HG03280 (cell line): ENCODE measurements at regions not wholly inside any gene's neighbourhood (a gene's known extent, or its start where the extent isn't known, plus 50 kb on each side); places are given as distances from the start of the nearest gene placed in this dataset.
"Not testable (repeated sequence)": the region's sequence is repeated elsewhere in the genome, so short reads cannot be mapped to it uniquely, and the experiment has no call there.

ENCODE experiments used
- ATAC-seq: cut with Tn5 transposase; IDR thresholded peaks from one replicate; pipeline ENCODE4 v1.9.1; 2021; ENCODE audit warnings: mild to moderate bottlenecking, moderate library complexity; ENCODE audit not compliant: unreplicated experiment

DNA sequence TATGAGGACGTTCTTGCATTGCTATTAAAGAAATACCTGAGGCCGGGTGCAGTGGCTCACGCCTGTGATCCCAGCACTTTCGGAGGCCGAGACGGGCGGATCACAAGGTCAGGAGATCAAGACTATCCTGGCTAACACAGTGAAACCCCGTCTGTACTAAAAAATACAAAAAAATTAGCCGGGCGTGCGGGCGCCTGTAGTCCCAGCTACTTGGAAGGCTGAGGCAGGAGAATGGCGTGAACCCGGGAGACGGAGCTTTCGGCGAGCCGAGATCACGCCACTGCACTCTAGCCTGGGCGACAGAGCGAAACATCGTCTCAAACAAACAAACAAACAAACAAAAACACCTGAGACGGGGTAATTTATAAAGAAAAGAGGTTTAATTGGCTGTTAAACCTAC lies 674.0 kb downstream of the BRINP1 start:
- ATAC-seq = not testable (repeated sequence)

DNA sequence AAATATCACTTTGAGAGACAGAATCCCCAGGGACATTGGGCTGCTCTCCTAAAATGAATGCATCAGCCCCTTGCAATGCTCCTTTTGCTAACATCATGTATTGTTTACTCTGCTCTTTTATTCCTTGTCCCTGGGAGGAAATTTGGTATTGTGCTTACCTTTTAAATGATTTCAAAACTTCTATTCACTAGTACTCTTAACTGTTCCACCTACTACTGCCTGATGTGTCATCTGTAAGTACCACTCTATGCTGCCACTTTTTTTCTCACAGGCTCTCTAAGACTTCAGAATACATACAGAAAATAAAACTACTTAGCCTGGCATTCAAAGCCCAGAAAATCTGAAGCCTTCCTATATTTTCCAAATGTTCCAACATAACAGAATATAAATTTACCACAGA lies 667.2 kb downstream of the BRINP1 start:
- ATAC-seq = no peak

DNA sequence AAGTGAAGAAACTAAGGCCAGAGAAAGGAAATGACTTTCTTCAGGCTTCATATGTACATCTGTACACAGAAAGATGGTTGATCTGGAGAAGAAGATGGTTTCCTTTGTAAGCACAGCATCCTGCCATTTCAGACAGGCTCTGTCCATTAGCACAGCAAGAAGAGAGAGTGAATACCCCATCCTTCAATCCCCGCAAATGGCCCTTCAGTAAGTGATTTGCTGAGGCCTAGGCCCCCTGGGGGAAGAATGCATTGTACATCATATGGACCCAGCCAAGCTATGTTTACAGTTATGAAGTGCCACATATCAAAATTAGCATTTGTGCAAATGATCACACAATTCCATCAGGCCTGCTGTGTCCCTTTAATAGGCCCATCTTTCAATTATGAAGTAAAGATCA lies 657.4 kb downstream of the BRINP1 start:
- no peak for ATAC-seq

DNA sequence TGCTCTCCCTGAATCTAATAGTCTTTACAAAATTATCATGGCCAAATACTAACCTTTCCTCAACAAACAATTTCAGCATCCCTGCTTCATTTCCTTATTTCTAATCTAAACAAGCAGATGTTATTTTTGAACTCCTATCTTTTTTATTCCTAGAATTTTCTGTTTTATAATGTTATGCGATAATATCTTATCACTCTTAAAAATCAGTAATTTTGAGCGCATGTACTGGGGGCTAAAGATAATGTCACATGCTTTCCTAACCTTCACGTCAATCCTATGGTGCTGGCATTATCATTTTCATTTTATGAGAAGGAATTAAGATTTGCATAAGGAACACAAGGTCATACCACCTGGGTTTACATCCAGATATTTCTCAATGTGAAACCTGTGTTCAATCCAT lies 648.0 kb downstream of the BRINP1 start:
- no peak for ATAC-seq

DNA sequence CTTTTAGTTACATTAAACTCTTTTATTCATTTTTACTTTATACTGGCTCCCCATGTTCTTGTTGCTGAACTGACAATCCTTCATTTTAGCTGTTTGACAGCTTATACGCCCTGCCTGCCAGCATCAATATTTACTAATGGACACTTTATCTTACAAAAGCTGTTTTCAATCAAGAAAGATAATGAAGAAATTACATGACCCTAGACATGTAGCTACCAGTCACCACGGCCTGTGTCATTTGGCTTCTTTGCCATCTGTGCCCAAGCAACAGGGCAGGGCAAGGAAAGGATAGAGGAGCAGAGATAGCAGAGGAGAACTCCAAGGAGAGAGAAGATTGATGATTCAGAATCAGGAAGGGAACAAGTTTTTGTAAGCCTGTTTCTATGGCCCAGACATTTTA lies 647.3 kb downstream of the BRINP1 start:
- ATAC-seq = no peak

DNA sequence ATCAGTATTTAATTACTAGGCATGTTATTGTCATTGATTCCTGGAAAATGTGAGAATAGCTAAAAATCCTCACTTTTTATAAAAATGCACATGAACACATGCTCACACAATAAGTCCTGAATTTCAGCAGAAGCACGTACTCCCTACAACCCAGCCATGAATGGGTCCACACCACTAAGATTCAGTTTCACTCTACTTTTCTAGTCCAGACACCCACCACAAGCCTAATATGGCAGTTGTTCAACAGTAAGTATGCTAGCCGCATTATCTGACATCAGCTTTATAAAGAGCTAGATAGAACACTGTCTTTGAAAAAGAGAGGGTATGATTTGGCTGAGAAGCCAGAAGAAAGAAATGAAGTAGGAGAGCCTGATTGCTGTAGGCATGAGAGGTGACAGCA lies 639.3 kb downstream of the BRINP1 start:
- ATAC-seq = no peak

DNA sequence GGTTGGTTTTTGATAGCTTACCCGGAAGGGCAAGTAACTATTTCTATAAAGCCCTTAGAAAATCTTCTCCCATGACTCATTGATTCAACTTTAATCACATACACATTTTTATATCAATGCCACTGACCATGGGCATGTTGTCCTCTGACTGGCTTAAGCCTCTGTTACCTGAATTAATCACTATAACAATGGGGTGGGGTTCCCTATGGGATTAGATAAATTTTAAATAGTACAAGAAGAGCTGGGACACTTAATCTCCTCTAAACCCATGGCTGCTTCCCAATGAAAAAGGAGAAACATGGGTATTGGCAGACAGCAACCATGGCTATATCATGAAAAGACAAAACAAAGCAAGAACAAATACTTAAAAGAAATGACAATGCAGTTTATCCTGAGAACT lies 636.2 kb downstream of the BRINP1 start:
- ATAC-seq = no peak

DNA sequence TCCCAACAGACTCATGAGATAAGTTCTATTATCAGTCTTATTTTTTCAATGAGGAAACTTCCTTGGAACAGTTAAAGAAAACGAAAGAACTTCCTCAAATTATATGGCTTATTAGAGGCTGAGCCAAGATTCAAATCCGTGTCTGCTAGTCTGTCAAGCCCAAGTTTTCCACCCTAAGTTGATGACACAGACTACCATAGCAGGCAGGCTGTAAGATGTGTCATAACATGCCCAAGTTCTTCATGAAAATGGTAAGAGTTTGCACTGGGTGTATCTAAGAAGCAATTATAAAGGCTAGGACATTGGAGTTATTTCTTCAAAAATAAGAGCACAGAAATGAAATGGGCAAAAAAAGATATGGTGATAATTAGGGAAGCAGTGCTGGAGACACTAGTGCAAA lies 634.5 kb downstream of the BRINP1 start:
- ATAC-seq = no peak

DNA sequence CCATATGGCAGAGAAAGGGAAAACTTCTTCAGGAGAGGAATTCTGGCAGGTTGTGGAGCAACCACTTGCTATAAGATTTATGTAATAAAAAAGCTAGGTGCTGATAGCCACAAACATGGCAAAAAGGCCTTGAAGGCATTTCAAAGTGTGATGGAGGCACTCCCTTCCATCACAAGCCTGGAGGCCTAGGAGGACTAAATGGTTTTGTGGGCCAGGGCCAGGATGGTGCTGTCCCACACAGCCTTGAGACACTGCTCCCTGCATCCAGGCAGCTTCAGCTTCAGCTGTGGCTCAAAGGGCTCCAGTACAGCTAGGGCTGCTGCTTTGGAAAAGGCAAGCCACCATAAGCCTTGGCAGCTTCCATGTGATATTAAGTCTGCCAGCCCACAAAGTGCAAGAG lies 632.8 kb downstream of the BRINP1 start:
- ATAC-seq = no peak

DNA sequence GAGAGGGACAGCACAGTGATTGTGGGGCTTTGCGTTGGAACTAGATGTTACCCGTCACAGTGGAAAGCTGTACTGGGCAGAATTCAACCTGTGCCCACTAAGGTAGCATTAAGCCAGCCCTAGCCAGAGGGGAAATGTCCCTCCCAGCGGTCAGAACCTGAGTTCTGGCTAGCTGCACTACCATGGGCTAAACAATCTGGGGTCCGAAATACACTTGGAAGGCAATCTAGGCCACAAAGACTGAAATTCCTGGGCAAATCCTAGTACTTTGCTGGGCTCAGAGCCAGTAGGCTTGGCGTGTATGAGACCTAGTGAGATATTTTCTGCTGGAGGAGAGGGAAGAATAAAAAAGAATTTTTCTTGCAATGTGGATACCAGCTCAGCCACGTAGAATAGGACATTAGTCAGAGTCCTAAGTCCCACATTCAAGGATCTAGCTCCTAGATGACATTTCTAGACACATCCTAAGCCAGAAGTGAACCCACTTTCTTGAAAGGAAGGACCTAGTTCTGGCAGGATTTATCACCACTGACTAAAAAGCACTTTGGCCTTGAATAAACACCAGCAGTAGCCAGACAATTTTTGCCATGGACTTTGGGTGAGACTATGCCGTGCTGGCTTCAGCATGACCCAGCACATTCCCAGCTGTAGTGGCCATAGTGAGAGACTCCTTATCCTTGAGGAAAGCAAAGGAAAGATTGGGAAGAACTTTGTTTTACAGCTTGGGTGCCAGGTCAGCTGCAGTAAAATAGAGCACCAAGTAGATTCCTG lies 618.0 kb downstream of the BRINP1 start:
- ATAC-seq = no peak

DNA sequence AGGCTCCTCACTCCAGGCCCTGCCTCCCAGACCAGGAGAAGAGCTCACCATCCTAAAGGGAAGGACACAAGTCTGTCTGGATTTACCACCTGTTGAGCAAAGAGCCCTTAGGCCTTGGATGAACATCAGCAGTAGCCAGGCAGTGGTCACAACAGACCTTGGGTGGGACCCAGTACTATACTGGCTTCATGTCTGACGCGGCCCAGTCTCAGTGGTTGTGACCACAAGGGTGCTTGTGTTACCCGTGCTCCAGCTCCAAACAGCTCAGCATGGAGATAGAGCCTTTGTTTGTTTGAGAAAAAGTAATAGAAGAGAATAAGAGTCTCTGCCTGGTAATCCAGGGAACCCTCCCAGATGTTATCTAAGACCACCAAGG lies 617.4 kb downstream of the BRINP1 start:
- no peak for ATAC-seq

DNA sequence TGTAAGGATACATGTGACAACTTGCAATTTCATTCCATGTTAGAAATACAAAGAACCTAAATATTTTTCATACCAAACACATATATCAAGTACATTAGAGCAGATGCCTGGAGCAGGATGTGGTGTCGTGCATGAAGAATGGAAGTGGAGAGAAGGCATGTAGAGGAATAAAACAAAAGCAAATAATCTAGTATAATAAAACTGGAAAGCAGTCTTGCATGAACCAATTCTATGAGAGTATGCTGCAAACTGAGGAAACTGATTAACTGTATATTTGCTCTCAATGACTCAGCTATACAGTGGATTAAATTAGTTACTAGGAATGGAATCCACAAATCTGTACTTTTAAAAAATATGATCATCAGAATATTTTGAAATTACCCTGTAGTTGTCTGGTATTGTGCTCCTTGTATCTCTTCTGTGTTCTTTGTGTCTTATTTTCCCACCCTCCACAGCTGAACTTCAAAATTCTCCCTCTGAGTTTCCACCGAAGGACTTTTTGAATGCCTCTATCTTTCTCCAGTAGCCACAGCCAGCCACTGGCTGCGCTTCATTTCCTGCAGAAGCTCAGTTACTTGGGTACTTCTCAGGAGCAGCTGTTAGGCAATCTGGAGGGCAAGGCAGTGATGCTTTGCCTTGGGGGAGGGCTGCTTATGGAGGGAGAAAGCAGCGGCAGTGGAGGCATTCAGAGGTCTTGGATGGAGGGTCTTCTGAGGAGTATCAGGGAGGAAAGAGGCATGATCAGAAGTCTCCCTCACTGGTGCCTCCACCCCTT lies 608.0 kb downstream of the BRINP1 start:
- ATAC-seq = no peak

DNA sequence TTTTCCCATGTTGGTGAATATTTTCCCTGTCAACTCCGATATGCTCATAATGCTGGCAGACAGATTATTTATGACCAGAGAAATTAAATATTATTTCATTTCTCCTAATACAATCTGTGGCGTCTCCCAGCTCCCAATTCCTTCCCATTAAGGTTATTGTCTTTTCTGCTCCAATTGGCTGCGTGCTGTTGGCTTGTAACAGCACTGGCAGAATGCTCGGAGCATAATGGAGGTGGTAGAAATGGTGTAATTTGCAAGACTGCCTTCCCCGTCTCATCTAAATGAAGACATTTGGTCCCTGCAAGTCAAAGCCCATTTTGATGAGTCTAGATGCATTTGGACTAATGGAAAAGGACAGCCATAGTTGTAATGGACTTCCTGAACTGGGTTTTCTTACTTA lies 601.7 kb downstream of the BRINP1 start:
- no peak for ATAC-seq

DNA sequence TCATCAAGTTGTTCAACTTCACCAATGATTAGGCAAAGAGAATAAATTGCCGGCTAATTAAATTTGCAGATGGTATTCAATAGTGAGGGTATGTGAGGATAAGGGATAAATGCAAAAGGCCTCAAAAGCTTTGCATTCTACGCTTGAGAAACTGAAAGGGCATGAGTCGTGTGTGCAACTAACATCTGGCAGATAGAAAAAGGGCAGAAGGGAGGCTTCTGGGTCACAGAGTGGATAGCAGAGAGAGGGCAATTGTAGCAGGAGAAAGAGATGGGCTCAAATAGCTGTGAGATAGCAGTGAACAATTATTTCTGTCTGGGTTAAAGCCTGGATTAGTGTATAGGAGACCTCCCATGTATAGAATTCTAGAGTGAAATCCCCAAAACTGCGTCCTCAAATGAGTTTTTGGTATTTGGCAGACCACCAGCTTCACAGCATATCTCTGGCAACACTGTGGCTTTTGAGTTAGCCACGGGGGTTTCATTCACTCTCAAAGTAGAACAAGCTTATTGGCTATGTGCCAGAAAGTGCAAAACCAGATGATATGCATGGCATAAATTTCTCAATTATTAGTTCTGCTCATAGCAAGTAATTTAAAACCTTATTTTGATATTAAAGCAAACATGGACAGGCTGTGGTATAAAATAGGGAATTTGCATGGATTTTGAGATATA lies 586.3 kb downstream of the BRINP1 start:
- no peak for ATAC-seq

DNA sequence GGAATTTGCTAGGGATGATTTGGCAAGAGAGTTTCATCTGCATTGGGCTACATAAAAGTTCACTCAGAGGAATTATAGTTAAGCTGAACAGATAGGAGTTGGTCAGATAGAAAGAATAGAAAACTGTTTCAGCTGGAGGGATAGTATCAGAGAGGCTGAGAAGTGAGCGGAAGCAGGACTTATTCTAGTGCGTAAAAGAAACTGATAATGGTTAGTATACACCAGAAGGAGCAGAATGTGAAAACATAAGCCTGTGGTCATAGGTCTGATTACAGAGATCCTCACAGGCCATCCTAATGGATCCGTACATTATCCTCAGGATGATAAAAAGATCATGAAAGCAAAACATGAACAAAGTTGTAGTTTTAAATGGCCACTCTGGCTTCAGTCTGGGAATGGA lies 585.2 kb downstream of the BRINP1 start:
- no peak for ATAC-seq

DNA sequence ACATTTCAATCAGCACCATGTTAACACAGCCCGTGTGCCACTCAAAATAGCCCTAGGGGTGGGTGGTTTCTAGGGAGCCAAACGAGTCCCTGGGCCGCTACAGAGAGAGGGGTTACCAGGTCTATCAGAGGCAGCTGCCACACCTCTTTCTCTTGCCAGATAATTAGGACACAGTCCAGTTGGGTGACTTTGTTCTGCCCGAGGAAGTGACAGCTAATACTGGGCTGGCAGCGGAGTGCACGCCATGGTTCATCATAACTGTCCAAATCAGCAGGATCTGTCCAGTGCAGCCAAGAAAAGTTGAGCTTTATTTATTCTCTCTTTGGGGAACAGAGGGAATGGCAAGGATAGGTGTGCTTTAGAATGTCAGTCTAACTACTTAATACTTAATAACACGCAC lies 583.8 kb downstream of the BRINP1 start:
- ATAC-seq = no peak

DNA sequence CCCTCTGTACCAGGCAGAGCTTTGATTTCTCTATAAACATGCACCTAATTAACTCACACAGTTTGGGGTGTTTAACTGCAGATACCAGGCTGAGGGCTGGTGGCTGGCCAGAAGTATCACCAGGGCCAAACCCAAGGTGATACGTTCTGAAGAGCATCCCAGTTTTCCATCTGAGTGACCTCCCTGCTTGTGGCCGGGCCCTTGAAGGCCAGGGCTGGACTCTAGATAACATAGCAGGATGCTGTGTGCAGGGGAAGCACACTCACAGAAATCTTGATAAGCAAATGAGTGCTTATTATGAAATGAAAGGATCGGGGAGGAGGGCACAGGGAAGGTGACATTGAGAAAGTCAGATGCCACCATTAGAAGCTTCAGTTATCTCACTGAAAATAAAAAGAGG lies 582.4 kb downstream of the BRINP1 start:
- ATAC-seq = no peak

DNA sequence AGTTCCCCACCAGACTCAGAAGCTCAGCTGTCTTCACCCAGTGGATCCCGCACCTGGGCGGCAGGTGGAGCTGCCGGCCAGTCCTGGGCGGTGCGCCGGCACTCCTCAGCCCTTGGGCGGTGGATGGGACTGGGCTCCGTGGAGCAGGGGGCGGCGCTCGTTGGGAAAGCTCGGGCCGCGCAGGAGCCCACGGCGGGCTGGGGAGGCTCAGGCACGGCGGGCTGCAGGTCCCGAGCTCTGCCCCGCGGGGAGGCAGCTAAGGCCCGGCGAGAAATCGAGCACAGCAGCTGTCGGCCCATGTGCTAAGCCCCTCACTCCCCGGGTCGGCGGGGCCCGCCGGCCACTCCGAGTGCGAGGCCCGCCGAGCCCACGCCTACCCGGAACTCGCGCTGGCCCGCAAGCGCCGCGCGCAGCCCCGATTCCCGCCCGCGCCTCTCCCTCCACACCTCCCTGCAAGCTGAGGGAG lies 560.0 kb downstream of the BRINP1 start:
- no peak for ATAC-seq

DNA sequence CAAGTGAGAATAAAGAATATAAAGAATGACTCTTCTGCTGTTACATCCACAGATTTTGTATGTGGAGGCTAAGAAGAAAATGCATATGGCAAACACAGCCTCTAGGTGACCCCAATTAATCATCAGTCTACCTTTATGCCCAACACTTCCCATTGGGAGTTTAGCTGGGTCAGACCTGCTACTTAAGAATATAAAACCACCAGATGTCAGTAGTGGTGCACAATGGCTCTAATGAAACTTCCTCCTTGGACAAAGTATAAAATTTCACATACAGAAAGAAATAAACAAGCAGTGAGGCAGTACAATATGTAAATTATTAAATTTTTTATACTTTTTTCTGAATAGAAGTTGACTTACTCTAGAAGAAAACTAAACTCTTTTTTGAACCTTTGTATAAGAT lies 539.9 kb downstream of the BRINP1 start:
- no peak for ATAC-seq

DNA sequence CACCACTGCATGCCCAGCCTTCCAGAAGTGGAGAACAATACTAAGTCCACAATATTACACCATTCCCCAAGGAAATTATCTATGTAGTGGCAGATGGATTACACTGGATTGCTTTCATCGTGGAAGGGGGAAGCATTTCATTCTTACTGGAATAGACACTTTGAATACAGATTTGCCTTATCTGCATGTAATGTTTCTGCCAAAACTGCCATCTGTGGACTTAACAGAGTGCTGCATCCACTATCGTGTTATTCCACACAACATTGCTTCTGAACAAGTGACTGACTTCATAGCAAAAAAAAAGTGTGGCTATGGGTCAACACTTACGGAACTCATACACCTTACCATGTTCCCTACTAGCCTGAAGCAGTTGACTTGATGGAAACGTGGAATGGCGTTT lies 536.9 kb downstream of the BRINP1 start:
- ATAC-seq = no peak

DNA sequence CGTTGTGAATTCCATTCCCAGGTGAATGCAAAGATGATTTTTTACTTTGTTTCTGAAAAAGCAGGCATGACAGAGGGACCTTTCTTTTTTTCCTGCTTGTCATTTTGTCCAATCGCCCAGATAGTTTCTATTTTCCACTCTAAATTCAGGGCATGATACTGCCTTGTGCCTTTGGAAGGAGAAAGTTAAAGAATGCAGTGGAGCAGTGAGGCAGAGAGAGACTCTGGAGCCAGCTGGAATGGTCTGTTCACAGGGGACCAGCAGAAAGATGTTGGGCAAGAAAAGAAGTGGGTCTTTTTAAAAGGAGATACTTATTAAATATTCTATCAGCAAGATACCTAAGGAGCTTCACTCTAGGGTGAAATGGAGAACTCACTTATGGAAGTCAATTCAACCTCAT lies 532.3 kb downstream of the BRINP1 start:
- no peak for ATAC-seq

DNA sequence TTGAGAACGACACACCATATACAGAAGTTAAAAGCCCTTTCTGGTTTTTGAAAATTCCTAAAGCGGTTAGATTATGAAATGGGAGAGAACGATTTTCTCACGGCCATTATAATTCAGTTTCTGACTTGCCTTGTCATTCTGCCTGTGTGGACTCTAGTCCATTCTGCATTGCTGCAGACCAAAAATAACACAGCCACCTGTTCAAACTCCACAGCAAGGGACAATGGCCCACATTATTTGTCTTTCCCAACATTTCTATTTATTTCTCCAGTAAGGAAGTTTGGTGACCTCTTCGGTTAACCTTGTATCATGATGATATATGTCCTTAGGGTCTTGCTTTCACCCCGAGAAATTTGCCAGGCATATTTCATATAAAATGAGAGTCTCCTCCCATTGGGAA lies 497.7 kb downstream of the BRINP1 start:
- ATAC-seq = no peak
